Cardiac fibroblast (primary cell): ENCODE measurements at regions not wholly inside any gene's neighbourhood (a gene's known extent, or its start where the extent isn't known, plus 50 kb on each side); places are given as distances from the start of the nearest gene placed in this dataset.

Experiments
- DNase-seq, 2 donors: peaks; one replicate each; pipeline versions ENCODE4 v3.0.0 to v3.0.0-alpha.2; 2010; ENCODE audit warnings: low read depth in 2 of 2
- H3K4me3 ChIP-seq, 2 donors: replicated peaks in 1 of 2; 1 replicate in 1 of 2; 2 replicates in 1 of 2; pipeline ENCODE4 v1.5.1; 2011; ENCODE audit warnings: low read depth in 2 of 2, low read length in 2 of 2, mild to moderate bottlenecking in 2 of 2, moderate library complexity in 1 of 2
- TF ChIP-seq, protein P1 (sequence below): IDR thresholded peaks from one replicate; pipeline ENCODE4 v1.5.1; 2011; ENCODE audit warnings: low read depth, mild to moderate bottlenecking, low read length, inconsistent platforms

DNA sequence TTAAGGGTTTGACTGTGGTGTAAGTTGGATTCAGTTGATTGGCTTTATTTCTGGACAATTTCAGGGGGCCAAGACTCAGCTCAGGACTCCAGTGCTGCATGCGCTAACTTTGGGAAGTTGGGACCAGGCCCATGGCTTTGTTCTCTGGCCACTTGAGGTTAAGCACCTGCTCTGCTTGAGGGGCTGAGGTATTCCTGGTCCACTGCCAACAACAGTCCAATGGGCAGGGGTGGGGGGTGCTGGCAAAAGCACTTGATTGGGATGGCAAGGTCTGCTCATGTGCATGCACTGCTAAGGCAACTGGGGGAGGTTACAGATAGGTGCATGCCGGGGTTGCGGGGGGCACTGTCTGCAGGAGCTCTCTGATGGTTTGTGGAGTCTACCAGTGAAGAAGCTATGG is 52.6 kb upstream of the ASB17 start:
- TF ChIP-seq, protein P1, sequence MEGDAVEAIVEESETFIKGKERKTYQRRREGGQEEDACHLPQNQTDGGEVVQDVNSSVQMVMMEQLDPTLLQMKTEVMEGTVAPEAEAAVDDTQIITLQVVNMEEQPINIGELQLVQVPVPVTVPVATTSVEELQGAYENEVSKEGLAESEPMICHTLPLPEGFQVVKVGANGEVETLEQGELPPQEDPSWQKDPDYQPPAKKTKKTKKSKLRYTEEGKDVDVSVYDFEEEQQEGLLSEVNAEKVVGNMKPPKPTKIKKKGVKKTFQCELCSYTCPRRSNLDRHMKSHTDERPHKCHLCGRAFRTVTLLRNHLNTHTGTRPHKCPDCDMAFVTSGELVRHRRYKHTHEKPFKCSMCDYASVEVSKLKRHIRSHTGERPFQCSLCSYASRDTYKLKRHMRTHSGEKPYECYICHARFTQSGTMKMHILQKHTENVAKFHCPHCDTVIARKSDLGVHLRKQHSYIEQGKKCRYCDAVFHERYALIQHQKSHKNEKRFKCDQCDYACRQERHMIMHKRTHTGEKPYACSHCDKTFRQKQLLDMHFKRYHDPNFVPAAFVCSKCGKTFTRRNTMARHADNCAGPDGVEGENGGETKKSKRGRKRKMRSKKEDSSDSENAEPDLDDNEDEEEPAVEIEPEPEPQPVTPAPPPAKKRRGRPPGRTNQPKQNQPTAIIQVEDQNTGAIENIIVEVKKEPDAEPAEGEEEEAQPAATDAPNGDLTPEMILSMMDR, result no peak
- no peak for DNase-seq
- no peak overlapping the region for H3K4me3 ChIP-seq

DNA sequence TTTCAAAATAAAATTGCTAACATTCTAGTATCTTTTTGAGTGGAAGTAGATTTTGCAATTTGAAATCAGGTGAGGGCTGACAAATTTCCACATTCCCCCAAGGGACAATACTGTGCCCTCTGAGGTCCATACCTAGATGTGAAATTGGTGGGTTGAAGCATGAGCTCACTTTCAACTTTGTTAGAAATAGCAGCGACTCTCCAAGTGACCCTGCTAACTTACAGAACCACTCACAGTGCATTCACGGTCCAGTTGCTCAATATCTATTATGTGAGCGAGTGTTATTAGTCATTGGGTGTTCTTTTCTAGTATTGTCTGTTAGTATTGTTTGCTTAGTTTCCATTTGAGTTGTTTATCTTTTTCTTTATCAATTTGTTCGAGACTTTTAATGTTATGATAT is 53.6 kb upstream of the ASB17 start:
- no peak overlapping the region for H3K4me3 ChIP-seq
- TF ChIP-seq, protein P1, result no peak
- DNase-seq, result peak; percentile 45 to 59

DNA sequence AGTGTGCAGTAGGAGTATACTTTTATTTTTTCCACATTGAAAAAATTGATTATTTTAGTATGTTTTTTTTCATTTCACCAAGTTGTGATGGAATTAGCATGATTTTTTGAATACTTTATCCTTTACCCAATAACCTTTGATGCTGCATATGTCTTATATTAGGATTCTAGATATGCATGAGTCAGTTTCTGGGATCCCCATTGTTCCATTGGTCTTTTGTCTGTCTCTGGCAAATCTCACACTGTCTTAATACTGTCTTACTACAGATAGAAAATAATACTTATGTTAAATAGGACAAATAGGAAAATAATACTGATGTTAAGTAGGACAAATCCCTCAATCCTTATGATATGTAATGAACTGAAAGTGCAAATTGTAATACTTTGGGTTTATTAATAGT is 54.3 kb upstream of the ASB17 start:
- TF ChIP-seq, protein P1, result no peak
- DNase-seq, result peak in 1 of 2 donors; percentile 14
- H3K4me3 ChIP-seq, result no peak overlapping the region

DNA sequence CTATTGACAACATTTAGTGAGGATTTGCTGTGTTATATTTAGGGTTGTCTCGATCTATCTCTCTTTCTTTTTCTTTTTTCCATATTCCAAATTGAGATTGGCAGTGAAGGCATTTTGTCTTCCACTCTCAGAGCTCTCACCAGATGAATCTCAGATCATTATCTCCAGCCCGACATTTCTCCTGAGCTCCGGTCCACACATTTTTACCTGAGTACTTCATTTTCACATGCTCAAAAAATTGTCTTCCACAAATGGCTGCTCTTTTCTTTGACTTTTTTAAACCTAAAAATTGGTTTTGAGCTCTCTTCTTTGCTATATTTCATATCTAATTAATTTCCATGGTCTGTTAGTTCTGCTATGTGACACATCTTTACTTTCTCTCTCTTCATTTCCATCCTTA is 56.9 kb upstream of the ASB17 start:
- H3K4me3 ChIP-seq, result no peak overlapping the region
- TF ChIP-seq, protein P1, result no peak
- DNase-seq, result no peak

DNA sequence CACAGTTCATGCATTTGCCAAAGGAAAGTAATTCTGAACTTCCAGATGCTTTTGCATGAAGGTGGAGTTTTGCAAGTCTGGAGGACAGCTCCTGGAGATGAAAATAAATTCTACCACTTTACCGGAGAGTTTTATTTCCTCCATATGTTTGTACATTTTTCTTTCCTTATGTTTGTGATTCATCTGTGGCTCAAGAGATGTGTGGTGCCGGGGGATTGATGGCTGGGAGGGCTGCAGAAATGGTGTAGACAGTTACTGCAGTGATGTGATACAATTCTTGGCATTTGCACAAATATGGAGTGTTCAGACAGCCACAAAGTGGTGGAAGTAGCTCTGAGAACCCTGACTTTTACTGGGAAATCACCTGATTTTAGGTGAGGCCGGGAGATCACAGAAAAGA is 58.5 kb upstream of the ASB17 start:
- TF ChIP-seq, protein P1, result no peak
- H3K4me3 ChIP-seq, result no peak overlapping the region
- DNase-seq, result no peak

DNA sequence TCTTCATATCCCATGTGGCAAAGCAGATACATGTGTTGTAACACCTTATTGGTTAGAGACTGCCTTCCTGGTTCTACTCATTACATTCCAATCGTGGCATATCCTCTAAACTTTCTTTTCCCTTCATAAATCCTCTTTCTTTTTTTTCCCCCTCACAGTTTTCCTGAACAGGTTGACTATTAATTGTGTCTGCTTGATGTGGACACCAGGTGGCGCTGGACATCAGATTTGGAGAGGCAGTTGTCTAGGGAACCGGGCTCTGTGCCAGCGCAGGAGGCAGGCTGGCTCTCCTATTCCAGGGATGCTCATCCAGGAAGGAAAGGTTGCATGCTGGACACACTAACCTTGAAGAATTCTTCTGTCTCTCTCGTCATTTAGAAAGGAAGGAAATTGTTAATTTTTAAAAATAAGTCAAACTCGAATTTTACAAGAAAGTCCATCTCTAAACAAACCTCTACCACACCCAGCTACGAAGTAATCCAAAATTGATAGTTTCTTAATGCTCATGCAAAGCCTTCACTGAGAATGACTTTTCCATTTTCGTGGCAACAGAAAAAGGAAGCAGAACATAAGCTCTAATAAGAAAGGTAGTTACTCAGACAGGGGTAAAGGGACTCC is 59.4 kb upstream of the ASB17 start:
- no peak overlapping the region for H3K4me3 ChIP-seq
- DNase-seq, result peak; percentile 87 to 90
- TF ChIP-seq, protein P1, result peak; percentile 78

DNA sequence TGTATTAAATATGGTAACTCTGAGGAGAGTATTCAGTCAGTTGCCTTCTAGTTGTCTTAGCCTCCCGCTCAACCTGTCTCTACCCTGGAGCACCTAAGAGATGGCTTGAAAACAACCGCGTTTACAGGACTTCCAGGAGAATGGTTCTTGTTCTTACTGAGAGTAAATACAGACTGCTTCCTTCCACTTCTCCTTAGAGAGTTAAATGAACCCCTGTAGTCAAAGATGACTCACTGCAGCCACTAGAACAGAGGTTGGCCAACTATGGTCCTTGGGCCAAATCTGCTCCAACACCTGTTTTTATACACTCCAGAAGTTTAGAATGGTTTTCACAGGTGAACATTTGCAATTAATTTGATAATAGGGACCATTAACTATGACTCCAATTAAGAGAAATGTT is 60.1 kb upstream of the ASB17 start:
- TF ChIP-seq, protein P1, result no peak
- DNase-seq, result no peak
- H3K4me3 ChIP-seq, result no peak overlapping the region
